ENCODE measurements at regions not wholly inside any gene's neighbourhood (a gene's known extent, or its start where the extent isn't known, plus 50 kb on each side); places are given as distances from the start of the nearest gene placed in this dataset.

DNA sequence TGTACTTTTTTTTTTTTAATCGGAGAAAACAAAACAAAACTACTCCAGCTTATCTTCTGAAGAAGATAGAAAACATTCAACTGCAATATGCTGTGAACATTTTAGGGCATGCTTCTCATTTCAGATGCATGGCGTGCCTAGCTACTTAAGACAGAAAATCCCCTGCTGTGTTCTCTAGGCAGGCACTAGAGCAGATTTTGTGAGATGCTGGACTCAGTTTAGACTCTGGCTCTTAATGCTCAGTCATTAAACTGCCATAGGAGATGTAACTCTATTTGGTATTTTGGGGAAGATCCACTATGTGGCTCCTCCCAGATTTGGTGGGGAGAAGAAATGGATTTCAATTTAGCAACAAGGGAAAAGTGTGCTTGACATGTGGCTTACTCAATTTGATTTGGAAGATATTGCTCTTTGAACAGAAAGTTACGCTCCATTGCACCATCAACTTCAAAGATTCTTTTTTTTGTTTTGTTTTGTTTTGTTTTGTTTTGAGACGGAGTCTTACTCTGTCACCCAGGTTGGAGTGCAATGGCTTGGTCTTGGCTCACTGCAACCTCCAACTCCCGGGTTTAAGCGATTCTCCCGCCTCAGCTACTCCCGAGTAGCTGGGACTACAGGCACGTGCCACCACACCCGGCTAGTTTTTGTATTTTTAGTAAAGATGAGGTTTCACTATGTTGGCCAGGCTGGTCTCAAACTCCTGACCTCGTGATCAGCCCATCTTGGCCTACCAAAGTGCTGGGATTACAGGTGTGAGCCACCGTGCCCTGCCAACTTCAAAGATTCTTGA lies 62.0 kb upstream of the LEKR1 start:
- H2BK120ac ChIP-seq (ENCODE audit: low read depth, low read length) = no peak overlapping the region
- H3K23ac ChIP-seq (ENCODE audit: low read length) = no peak overlapping the region
- H3K4ac ChIP-seq (ENCODE audit: low read depth, low read length) = peak overlapping the region; percentile 31
- H3K18ac ChIP-seq (ENCODE audit: low read length) = no peak overlapping the region
- no peaks in the 10 kb centered on the region for H3K79me1 ChIP-seq (ENCODE audit: low read length)
- no peak for DNase-seq
- H3K56ac ChIP-seq (ENCODE audit: low read length) = no peak overlapping the region
- H3K27ac ChIP-seq (ENCODE audit: low read depth, low read length) = no peak overlapping the region
- no CpG with 5 or more reads among the region's 12 CpGs for WGBS (ENCODE audit: extremely low coverage, insufficient coverage, low lambda C conversion rate)
- no peaks in the 10 kb centered on the region for H3K4me1 ChIP-seq (ENCODE audit: control insufficient read depth, low read depth, low read length)
- H4K5ac ChIP-seq (ENCODE audit: low read length) = no peak overlapping the region
- no peak overlapping the region for H2AK5ac ChIP-seq (ENCODE audit: low read length)
- H2BK5ac ChIP-seq (ENCODE audit: low read length) = no peak overlapping the region
- H3K4me2 ChIP-seq (ENCODE audit: low read length) = no peak overlapping the region
- no peak overlapping the region for H3K9ac ChIP-seq (ENCODE audit: low read length)
- no peak overlapping the region for H4K8ac ChIP-seq (ENCODE audit: low read depth, low read length)
- no peaks in the 10 kb centered on the region for H3K36me3 ChIP-seq (ENCODE audit: control insufficient read depth, insufficient read depth, low read length)
- no peaks in the 10 kb centered on the region for H3K27me3 ChIP-seq (ENCODE audit: insufficient read depth, low read length, poor library complexity)
- H3K4me3 ChIP-seq (ENCODE audit: low read length) = no peak overlapping the region
- H3K79me2 ChIP-seq (ENCODE audit: control insufficient read depth, insufficient read depth, low read length) = no peaks in the 10 kb centered on the region
- no peak overlapping the region for H2BK15ac ChIP-seq (replicated peaks; ENCODE audit: low read depth)

DNA sequence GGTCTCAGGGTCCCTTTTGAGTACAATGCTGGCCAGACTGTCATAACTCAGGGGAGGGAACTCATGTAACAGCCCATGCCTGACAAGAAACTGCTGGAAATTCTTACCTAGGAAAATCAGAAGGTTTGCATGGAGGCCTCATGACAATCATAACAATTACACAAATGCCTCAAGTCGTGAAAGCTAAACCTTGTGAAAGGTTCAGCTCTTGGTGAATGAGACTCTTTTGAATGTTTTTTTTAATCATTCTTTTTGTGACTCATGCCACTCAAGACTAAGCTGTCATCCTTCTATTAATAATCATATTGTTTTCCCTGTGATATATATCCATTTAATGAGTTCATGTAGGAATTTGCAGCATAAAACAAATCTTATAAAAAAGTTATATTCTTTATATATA lies 61.4 kb upstream of the LEKR1 start:
- no peak overlapping the region for H2BK15ac ChIP-seq (replicated peaks; ENCODE audit: low read depth)
- no CpG with 5 or more reads among the region's 1 CpG for WGBS (ENCODE audit: extremely low coverage, insufficient coverage, low lambda C conversion rate)
- no peak overlapping the region for H4K5ac ChIP-seq (ENCODE audit: low read length)
- no peaks in the 10 kb centered on the region for H3K79me2 ChIP-seq (ENCODE audit: control insufficient read depth, insufficient read depth, low read length)
- no peak overlapping the region for H4K8ac ChIP-seq (ENCODE audit: low read depth, low read length)
- H3K56ac ChIP-seq (ENCODE audit: low read length) = no peak overlapping the region
- H2BK120ac ChIP-seq (ENCODE audit: low read depth, low read length) = no peak overlapping the region
- H3K27me3 ChIP-seq (ENCODE audit: insufficient read depth, low read length, poor library complexity) = no peaks in the 10 kb centered on the region
- no peak overlapping the region for H3K4me2 ChIP-seq (ENCODE audit: low read length)
- H3K4me3 ChIP-seq (ENCODE audit: low read length) = no peak overlapping the region
- no peaks in the 10 kb centered on the region for H3K4me1 ChIP-seq (ENCODE audit: control insufficient read depth, low read depth, low read length)
- DNase-seq = no peak
- no peak overlapping the region for H3K18ac ChIP-seq (ENCODE audit: low read length)
- no peak overlapping the region for H3K27ac ChIP-seq (ENCODE audit: low read depth, low read length)
- no peak overlapping the region for H3K9ac ChIP-seq (ENCODE audit: low read length)
- H2BK5ac ChIP-seq (ENCODE audit: low read length) = no peak overlapping the region
- H3K79me1 ChIP-seq (ENCODE audit: low read length) = no peaks in the 10 kb centered on the region
- H3K4ac ChIP-seq (ENCODE audit: low read depth, low read length) = peak overlapping the region; percentile 31
- no peak overlapping the region for H3K23ac ChIP-seq (ENCODE audit: low read length)
- no peak overlapping the region for H2AK5ac ChIP-seq (ENCODE audit: low read length)
- no peaks in the 10 kb centered on the region for H3K36me3 ChIP-seq (ENCODE audit: control insufficient read depth, insufficient read depth, low read length)

GRCh38 chr3:156768390-156768789 lies 57.8 kb upstream of the LEKR1 start:
- Histone ChIP-seq H3K4me2 (ENCODE audit: low read length) (no peak overlapping the region), H3K4me1 (ENCODE audit: control insufficient read depth, low read depth, low read length) (no peaks in the 10 kb centered on the region), H3K79me2 (ENCODE audit: control insufficient read depth, insufficient read depth, low read length) (no peaks in the 10 kb centered on the region), H3K23ac (ENCODE audit: low read length) (no peak overlapping the region), H3K36me3 (ENCODE audit: control insufficient read depth, insufficient read depth, low read length) (no peaks in the 10 kb centered on the region), H2AK5ac (ENCODE audit: low read length) (no peak overlapping the region), H2BK15ac (replicated peaks; ENCODE audit: low read depth) (no peak overlapping the region), H4K5ac (ENCODE audit: low read length) (no peak overlapping the region), H3K4ac (ENCODE audit: low read depth, low read length) (no peak overlapping the region), H2BK5ac (ENCODE audit: low read length) (no peak overlapping the region), H3K56ac (ENCODE audit: low read length) (no peak overlapping the region), H3K4me3 (ENCODE audit: low read length) (no peak overlapping the region), H3K27ac (ENCODE audit: low read depth, low read length) (no peak overlapping the region), H3K18ac (ENCODE audit: low read length) (no peak overlapping the region), H4K8ac (ENCODE audit: low read depth, low read length) (no peak overlapping the region), H3K79me1 (ENCODE audit: low read length) (no peaks in the 10 kb centered on the region), H2BK120ac (ENCODE audit: low read depth, low read length) (no peak overlapping the region), H3K27me3 (ENCODE audit: insufficient read depth, low read length, poor library complexity) (no peaks in the 10 kb centered on the region), H3K9ac (ENCODE audit: low read length) (no peak overlapping the region)
- no CpG with 5 or more reads among the region's 3 CpGs for WGBS (ENCODE audit: extremely low coverage, insufficient coverage, low lambda C conversion rate)
- DNase-seq = no peak

DNA sequence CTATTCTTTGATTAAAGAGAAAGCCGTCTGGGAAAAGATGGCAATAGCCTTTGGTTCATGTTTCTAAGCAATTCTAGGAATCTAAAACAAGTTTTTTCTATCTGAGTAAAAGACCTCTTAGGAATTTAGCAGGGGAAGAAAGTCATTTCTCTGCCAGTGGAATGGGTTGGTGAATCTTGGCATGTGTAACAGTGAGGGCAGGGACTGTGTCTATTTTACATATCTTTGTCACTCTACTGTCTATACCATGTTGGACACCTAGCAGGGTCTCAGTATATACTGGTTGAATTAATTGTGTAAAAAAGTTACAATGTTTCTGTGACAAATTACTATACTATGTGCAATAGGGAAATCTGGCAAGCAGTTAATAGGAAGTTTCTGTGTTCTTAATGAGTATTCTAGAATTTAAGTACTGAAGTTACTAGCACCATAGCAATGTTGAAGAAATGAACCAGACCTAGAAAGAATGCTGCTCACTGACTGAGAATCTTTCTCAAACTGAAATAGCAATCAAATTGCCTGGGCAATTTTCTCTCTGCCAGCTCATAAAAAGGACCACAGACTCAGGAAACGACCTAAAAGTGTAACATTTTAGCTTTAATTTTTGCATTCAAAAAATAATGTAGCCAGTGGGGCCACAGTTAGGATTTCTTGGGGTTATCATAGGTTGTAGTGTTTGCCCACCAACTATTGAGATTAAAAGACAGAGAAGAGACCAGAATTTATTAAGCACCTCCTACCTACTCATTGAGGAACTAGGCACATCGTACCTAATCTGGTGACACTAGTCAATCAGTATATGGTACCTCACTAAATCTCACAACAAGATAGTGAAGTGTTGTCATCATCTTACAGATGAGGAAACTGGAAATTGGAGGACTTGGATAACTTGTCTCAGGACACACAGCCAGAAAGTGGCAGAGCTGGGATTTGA lies 56.2 kb upstream of the LEKR1 start:
- WGBS (ENCODE audit: extremely low coverage, insufficient coverage, low lambda C conversion rate) = no CpG with 5 or more reads among the region's 3 CpGs
- no peak overlapping the region for H3K4ac ChIP-seq (ENCODE audit: low read depth, low read length)
- H3K27me3 ChIP-seq (ENCODE audit: insufficient read depth, low read length, poor library complexity) = no peaks in the 10 kb centered on the region
- no peaks in the 10 kb centered on the region for H3K4me1 ChIP-seq (ENCODE audit: control insufficient read depth, low read depth, low read length)
- no peak overlapping the region for H3K4me2 ChIP-seq (ENCODE audit: low read length)
- H3K18ac ChIP-seq (ENCODE audit: low read length) = no peak overlapping the region
- no peak overlapping the region for H3K56ac ChIP-seq (ENCODE audit: low read length)
- H3K79me1 ChIP-seq (ENCODE audit: low read length) = no peaks in the 10 kb centered on the region
- no peak overlapping the region for H2AK5ac ChIP-seq (ENCODE audit: low read length)
- H3K4me3 ChIP-seq (ENCODE audit: low read length) = no peak overlapping the region
- H3K23ac ChIP-seq (ENCODE audit: low read length) = no peak overlapping the region
- H2BK5ac ChIP-seq (ENCODE audit: low read length) = no peak overlapping the region
- H4K8ac ChIP-seq (ENCODE audit: low read depth, low read length) = no peak overlapping the region
- no peaks in the 10 kb centered on the region for H3K36me3 ChIP-seq (ENCODE audit: control insufficient read depth, insufficient read depth, low read length)
- no peak for DNase-seq
- no peak overlapping the region for H2BK120ac ChIP-seq (ENCODE audit: low read depth, low read length)
- no peaks in the 10 kb centered on the region for H3K79me2 ChIP-seq (ENCODE audit: control insufficient read depth, insufficient read depth, low read length)
- H2BK15ac ChIP-seq (replicated peaks; ENCODE audit: low read depth) = no peak overlapping the region
- no peak overlapping the region for H3K9ac ChIP-seq (ENCODE audit: low read length)
- H4K5ac ChIP-seq (ENCODE audit: low read length) = no peak overlapping the region
- H3K27ac ChIP-seq (ENCODE audit: low read depth, low read length) = no peak overlapping the region

- H3K36me3 ChIP-seq (ENCODE audit: control insufficient read depth, insufficient read depth, low read length) = no peaks in the 10 kb centered on the region
- H3K56ac ChIP-seq (ENCODE audit: low read length) = no peak overlapping the region
- H4K5ac ChIP-seq (ENCODE audit: low read length) = no peak overlapping the region
- no peaks in the 10 kb centered on the region for H3K4me1 ChIP-seq (ENCODE audit: control insufficient read depth, low read depth, low read length)
- H3K27ac ChIP-seq (ENCODE audit: low read depth, low read length) = no peak overlapping the region
- H3K9ac ChIP-seq (ENCODE audit: low read length) = no peak overlapping the region
- no peak overlapping the region for H4K8ac ChIP-seq (ENCODE audit: low read depth, low read length)
- no peak overlapping the region for H3K18ac ChIP-seq (ENCODE audit: low read length)
- H2BK5ac ChIP-seq (ENCODE audit: low read length) = no peak overlapping the region
- H2AK5ac ChIP-seq (ENCODE audit: low read length) = no peak overlapping the region
- H3K4me2 ChIP-seq (ENCODE audit: low read length) = no peak overlapping the region
- H3K79me2 ChIP-seq (ENCODE audit: control insufficient read depth, insufficient read depth, low read length) = no peaks in the 10 kb centered on the region
- H3K79me1 ChIP-seq (ENCODE audit: low read length) = no peaks in the 10 kb centered on the region
- DNase-seq = no peak
- no peaks in the 10 kb centered on the region for H3K27me3 ChIP-seq (ENCODE audit: insufficient read depth, low read length, poor library complexity)
- H2BK120ac ChIP-seq (ENCODE audit: low read depth, low read length) = no peak overlapping the region
- H2BK15ac ChIP-seq (replicated peaks; ENCODE audit: low read depth) = no peak overlapping the region
- no peak overlapping the region for H3K4ac ChIP-seq (ENCODE audit: low read depth, low read length)
- H3K23ac ChIP-seq (ENCODE audit: low read length) = no peak overlapping the region
- no peak overlapping the region for H3K4me3 ChIP-seq (ENCODE audit: low read length)
- no CpG with 5 or more reads among the region's 6 CpGs for WGBS (ENCODE audit: extremely low coverage, insufficient coverage, low lambda C conversion rate)
These were observed 55.3 kb upstream of the LEKR1 start for GRCh38 chr3:156770699-156771414.
